ENCODE measurements at regions not wholly inside any gene's neighbourhood (a gene's known extent, or its start where the extent isn't known, plus 50 kb on each side); places are given as distances from the start of the nearest gene placed in this dataset.

- no peaks in the 10 kb centered on the region for H3K36me3 Mint-ChIP-seq
These were observed 49.8 kb upstream of the BAHCC1 start for GRCh38 chr17:81345228-81346089.

More at GRCh38 chr17:81345228-81346089, 49.8 kb upstream of the BAHCC1 start:
- peak overlapping the region; percentile 80 for H3K4me3 Mint-ChIP-seq
- peak; percentile 64 for ATAC-seq (ENCODE audit: low read depth)
- H3K27me3 Mint-ChIP-seq: peaks cover 52% of the 10 kb centered on the region
- POLR2A ChIA-PET: interaction anchor here (0.9 to 1.1 kb wide), 2 partner anchors 9 to 168 kb away, joined by 3 to 4 read pairs; no protein-coding TSS in a partner anchor
- DNase-seq: peak; percentile 81
- H3K9me3 Mint-ChIP-seq: no peaks in the 10 kb centered on the region
- no peak overlapping the region for H3K27ac Mint-ChIP-seq
- H3K4me1 Mint-ChIP-seq: peaks cover 10% of the 10 kb centered on the region
